GM23248 (cell line): ENCODE measurements at regions not wholly inside any gene's neighbourhood (a gene's known extent, or its start where the extent isn't known, plus 50 kb on each side); places are given as distances from the start of the nearest gene placed in this dataset.

Experiments
- EZH2 ChIP-seq: fragments of 200-600 bp; sonication (generic); IDR thresholded peaks from 2 replicates; pipeline ENCODE4 v1.6.1; 2018; ENCODE audit warnings: antibody characterized with exemption, mild to moderate bottlenecking; ENCODE audit not compliant: insufficient read depth, poor library complexity, severe bottlenecking
- EZH2phosphoT487 ChIP-seq: fragments of 200-600 bp; sonication (generic); IDR thresholded peaks from 2 replicates; pipeline ENCODE4 v1.6.1; 2018; ENCODE audit warnings: antibody characterized with exemption, moderate library complexity, mild to moderate bottlenecking, low read depth; ENCODE audit not compliant: insufficient read depth

DNA sequence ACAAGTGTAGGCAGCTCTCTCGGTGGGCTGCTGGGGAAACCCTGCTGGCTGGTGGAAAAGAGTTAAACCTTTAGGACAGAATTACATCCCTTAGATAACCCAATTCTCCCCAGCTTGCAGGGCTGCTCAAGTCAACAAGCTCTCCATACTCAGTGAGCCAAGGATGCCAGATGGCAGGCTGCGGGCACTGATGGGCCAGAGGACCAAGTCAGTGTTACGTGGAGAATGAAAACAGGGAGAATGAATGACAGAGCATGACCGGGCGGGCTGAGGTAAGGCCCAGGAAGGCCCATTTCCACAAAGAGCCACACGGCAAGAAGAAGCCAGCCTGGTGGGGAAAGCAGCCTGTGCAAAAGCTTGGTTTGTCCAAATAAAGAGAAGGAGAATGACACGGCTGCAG is 58.7 kb upstream of the CD93 start:
- TF ChIP-seq EZH2 (no peak), EZH2phosphoT487 (no peak)
